Calu3 (cell line): ENCODE measurements at regions not wholly inside any gene's neighbourhood (a gene's known extent, or its start where the extent isn't known, plus 50 kb on each side); places are given as distances from the start of the nearest gene placed in this dataset.
A peak's percentile ranks its signal among the peaks of the same experiment; 100 is the strongest.
"Not testable (repeated sequence)": the region's sequence is repeated elsewhere in the genome, so short reads cannot be mapped to it uniquely, and the experiment has no call there.

Experiments used
- BruUV-seq: library from RNA; stranded (reverse); fragments of 400-500 nt; replicated peaks from 2 replicates; lab custom pipeline; 2021; lab: Mats Ljungman, UMichigan
- CTCF ChIA-PET: fragments of 300-600 bp; sonication (Branson Sonifier 250); formaldehyde crosslinking; loops from one replicate; lab custom pipeline; 2022; ENCODE audit warnings: antibody characterized with exemption; lab: Charles Lee
- DNase-seq: peaks from one replicate; pipeline ENCODE4 v3.0.0; 2022
- H3K27ac Mint-ChIP-seq: one replicate; pipeline ENCODE4 v1.8.0; 2022; ENCODE audit warnings: mixed read lengths; ENCODE audit not compliant: unreplicated experiment
- H3K27me3 Mint-ChIP-seq: one replicate; pipeline ENCODE4 v1.8.0; 2022; ENCODE audit warnings: mixed read lengths; ENCODE audit not compliant: unreplicated experiment
- H3K36me3 Mint-ChIP-seq: one replicate; pipeline ENCODE4 v1.8.0; 2022; ENCODE audit warnings: mild to moderate bottlenecking, moderate library complexity, mixed read lengths; ENCODE audit not compliant: insufficient read depth, unreplicated experiment
- H3K4me1 Mint-ChIP-seq: one replicate; pipeline ENCODE4 v1.8.0; 2022; ENCODE audit warnings: mild to moderate bottlenecking, low read depth, mixed read lengths; ENCODE audit not compliant: unreplicated experiment
- H3K4me3 Mint-ChIP-seq: one replicate; pipeline ENCODE4 v1.8.0; 2022; ENCODE audit warnings: mild to moderate bottlenecking, low read depth, moderate library complexity, mixed read lengths; ENCODE audit not compliant: unreplicated experiment
- H3K9me3 Mint-ChIP-seq: one replicate; pipeline ENCODE4 v1.8.0; 2022; ENCODE audit warnings: low read depth, mixed read lengths; ENCODE audit not compliant: unreplicated experiment
- CTCF ChIP-seq: fragments of 200-600 bp; IDR thresholded peaks from one replicate; pipeline ENCODE4 v1.8.0; 2022; ENCODE audit warnings: antibody characterized with exemption; ENCODE audit not compliant: unreplicated experiment
- intact Hi-C: fragments of 100-400 bp; cut with micrococcal nuclease; formaldehyde crosslinking; loops from one replicate; pipeline ENCODE4 v1.10.0; 2022; ENCODE audit not compliant: unreplicated experiment

GRCh38 chr4:132214519-132214918, 934.6 kb upstream of the PCDH10 start:
- no peak for TF ChIP-seq CTCF
- BruUV-seq = no TSS peak
- CTCF ChIA-PET = no interaction called here
- H3K4me3 Mint-ChIP-seq = no peak overlapping the region
- H3K27ac Mint-ChIP-seq = no peak overlapping the region
- intact Hi-C loops = no loop called here
- DNase-seq = no peak
- no peaks in the 10 kb centered on the region for H3K36me3 Mint-ChIP-seq
- H3K4me1 Mint-ChIP-seq = no peaks in the 10 kb centered on the region
- no peaks in the 10 kb centered on the region for H3K27me3 Mint-ChIP-seq
- H3K9me3 Mint-ChIP-seq = no peaks in the 10 kb centered on the region

GRCh38 chr4:132218406-132218805, 930.7 kb upstream of the PCDH10 start:
- H3K27ac Mint-ChIP-seq = no peak overlapping the region
- CTCF ChIA-PET = interaction anchor here (0.7 kb wide), 1 partner anchor 9 kb away, joined by 3 read pairs; no protein-coding TSS in a partner anchor
- no peaks in the 10 kb centered on the region for H3K27me3 Mint-ChIP-seq
- intact Hi-C loops = no loop called here
- no peak for TF ChIP-seq CTCF
- no peaks in the 10 kb centered on the region for H3K9me3 Mint-ChIP-seq
- H3K4me3 Mint-ChIP-seq = no peak overlapping the region
- H3K4me1 Mint-ChIP-seq = no peaks in the 10 kb centered on the region
- no TSS peak for BruUV-seq
- no peak for DNase-seq
- H3K36me3 Mint-ChIP-seq = no peaks in the 10 kb centered on the region

- TF ChIP-seq CTCF = no peak
- Mint-ChIP-seq H3K36me3 (no peaks in the 10 kb centered on the region), H3K4me3 (peak overlapping the region; percentile 61), H3K27ac (peak overlapping the region; percentile 44), H3K27me3 (no peaks in the 10 kb centered on the region), H3K9me3 (no peaks in the 10 kb centered on the region), H3K4me1 (peaks cover 8% of the 10 kb centered on the region)
- BruUV-seq = no TSS peak
- DNase-seq = peak; percentile 21
- intact Hi-C loops = loop anchor here (1.0 kb wide), 1 partner anchor 1135 kb away; no protein-coding TSS in a partner anchor
- CTCF ChIA-PET = interaction anchor here (0.6 to 1.0 kb wide), 3 partner anchors 9 to 1137 kb away, joined by 3 read pairs; no protein-coding TSS in a partner anchor
These were observed 921.8 kb upstream of the PCDH10 start for GRCh38 chr4:132227151-132227856.

DNA sequence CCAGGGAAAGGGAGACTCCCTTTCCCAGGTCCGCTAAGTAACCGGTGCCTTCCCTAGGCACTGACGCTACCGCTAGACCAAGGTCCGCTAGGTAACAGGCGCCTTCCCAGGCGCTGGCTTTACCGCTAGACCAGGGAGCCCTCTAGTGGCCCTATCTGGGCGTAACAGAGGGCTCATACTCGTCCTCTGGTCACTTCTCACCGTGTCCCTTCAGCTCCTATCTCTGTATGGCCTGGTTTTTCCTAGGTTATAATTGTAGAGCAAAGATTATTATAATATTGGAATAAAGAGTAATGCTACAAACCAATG, 921.3 kb upstream of the PCDH10 start:
- TF ChIP-seq CTCF = peak; percentile 47
- BruUV-seq, H3K27me3 Mint-ChIP-seq, H3K4me1 Mint-ChIP-seq, H3K9me3 Mint-ChIP-seq, H3K27ac Mint-ChIP-seq, H3K36me3 Mint-ChIP-seq: not testable (repeated sequence)
- DNase-seq = peak; percentile 76
- peak overlapping the region; percentile 61 for H3K4me3 Mint-ChIP-seq
- intact Hi-C loops = loop anchor here (1.0 kb wide), 1 partner anchor 1136 kb away; no protein-coding TSS in a partner anchor
- CTCF ChIA-PET = interaction anchor here (1.0 kb wide), 1 partner anchor 1137 kb away, joined by 3 read pairs; no protein-coding TSS in a partner anchor
